ENCODE measurements at regions not wholly inside any gene's neighbourhood (a gene's known extent, or its start where the extent isn't known, plus 50 kb on each side); places are given as distances from the start of the nearest gene placed in this dataset.

DNA sequence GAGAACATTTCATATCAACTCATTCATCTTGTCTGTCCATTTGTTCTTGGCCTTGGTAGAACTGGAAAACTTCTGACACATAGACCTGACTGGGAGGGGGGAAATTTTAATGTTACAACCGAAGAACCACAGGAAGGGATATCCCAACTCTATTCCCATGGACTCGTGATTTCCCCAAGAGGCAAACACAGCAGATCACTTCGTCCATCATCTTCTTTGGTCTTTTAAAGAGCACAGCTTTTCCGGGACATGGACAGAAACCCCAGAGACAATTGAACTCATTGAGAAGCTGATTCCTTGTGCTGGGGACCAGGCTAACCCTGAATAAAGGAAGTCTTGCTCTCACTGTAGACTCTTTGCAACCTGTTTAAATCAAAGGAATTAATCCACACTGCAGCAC is 66.3 kb upstream of the TMEM170B start:
- TF ChIP-seq, protein P1, sequence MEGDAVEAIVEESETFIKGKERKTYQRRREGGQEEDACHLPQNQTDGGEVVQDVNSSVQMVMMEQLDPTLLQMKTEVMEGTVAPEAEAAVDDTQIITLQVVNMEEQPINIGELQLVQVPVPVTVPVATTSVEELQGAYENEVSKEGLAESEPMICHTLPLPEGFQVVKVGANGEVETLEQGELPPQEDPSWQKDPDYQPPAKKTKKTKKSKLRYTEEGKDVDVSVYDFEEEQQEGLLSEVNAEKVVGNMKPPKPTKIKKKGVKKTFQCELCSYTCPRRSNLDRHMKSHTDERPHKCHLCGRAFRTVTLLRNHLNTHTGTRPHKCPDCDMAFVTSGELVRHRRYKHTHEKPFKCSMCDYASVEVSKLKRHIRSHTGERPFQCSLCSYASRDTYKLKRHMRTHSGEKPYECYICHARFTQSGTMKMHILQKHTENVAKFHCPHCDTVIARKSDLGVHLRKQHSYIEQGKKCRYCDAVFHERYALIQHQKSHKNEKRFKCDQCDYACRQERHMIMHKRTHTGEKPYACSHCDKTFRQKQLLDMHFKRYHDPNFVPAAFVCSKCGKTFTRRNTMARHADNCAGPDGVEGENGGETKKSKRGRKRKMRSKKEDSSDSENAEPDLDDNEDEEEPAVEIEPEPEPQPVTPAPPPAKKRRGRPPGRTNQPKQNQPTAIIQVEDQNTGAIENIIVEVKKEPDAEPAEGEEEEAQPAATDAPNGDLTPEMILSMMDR (IDR thresholded peaks at IDR 0.05) = no peak
- no peak for TF ChIP-seq EP300 (IDR thresholded peaks at IDR 0.05)
